NB4 (cell line): ENCODE measurements at regions not wholly inside any gene's neighbourhood (a gene's known extent, or its start where the extent isn't known, plus 50 kb on each side); places are given as distances from the start of the nearest gene placed in this dataset.

Experiments
- POLR2A ChIP-seq: IDR thresholded peaks from 2 replicates; pipeline ENCODE4 v1.6.1; 2011; ENCODE audit warnings: mild to moderate bottlenecking; ENCODE audit not compliant: insufficient read length; ENCODE audit errors: extremely low read depth
- TF ChIP-seq, protein P1 (sequence below): IDR thresholded peaks from one replicate; pipeline ENCODE4 v1.5.1; 2012; ENCODE audit warnings: low read depth, low read length

DNA sequence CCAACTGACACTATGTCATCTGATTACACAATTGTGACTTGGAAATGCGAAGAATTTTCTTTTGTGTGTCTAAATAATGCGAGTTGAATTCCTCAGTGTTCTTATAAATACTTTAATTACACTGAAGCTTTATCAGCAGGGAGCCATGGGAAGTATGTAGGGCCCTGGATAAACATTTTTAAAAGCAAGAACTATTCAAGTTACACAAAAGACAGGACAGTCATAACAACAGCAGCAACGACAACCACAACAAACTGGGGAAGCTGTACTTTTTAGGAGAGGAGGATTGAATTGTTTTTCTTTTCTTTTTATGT lies 250.3 kb upstream of the ZNF608 start:
- TF ChIP-seq, protein P1, sequence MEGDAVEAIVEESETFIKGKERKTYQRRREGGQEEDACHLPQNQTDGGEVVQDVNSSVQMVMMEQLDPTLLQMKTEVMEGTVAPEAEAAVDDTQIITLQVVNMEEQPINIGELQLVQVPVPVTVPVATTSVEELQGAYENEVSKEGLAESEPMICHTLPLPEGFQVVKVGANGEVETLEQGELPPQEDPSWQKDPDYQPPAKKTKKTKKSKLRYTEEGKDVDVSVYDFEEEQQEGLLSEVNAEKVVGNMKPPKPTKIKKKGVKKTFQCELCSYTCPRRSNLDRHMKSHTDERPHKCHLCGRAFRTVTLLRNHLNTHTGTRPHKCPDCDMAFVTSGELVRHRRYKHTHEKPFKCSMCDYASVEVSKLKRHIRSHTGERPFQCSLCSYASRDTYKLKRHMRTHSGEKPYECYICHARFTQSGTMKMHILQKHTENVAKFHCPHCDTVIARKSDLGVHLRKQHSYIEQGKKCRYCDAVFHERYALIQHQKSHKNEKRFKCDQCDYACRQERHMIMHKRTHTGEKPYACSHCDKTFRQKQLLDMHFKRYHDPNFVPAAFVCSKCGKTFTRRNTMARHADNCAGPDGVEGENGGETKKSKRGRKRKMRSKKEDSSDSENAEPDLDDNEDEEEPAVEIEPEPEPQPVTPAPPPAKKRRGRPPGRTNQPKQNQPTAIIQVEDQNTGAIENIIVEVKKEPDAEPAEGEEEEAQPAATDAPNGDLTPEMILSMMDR: no peak
- no peak for TF ChIP-seq POLR2A
